WI38 (cell line): ENCODE measurements at regions not wholly inside any gene's neighbourhood (a gene's known extent, or its start where the extent isn't known, plus 50 kb on each side); places are given as distances from the start of the nearest gene placed in this dataset.

Experiments used
- H3K4me3 ChIP-seq: 2 replicates; pipeline ENCODE4 v1.5.1; 2011; ENCODE audit warnings: low read depth, mild to moderate bottlenecking, control low read depth, low read length
- TF ChIP-seq, protein P1 (sequence below): IDR thresholded peaks from 2 replicates; pipeline ENCODE4 v1.5.1; 2012; ENCODE audit warnings: low read depth, mild to moderate bottlenecking, control low read depth, low read length

DNA sequence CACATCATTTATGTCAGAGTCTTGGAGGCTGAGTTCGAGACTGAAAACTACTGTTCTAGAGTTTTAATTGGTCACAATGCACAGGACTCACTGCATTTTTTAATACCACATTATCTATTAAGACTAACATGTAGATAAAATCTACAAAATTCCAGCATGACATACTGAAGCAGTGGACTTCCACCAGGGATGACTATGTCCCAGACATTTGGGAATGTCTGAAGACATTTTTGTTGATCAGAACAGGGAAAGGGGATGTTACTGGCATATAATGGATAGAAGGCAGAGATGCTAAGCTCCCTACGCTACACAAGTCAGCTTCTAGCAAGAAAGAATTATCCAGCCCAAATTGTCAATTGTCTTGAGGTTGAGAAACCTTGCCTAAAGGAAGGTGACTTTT is 419.0 kb upstream of the TGFBR2 start:
- no peak overlapping the region for H3K4me3 ChIP-seq
- TF ChIP-seq, protein P1, sequence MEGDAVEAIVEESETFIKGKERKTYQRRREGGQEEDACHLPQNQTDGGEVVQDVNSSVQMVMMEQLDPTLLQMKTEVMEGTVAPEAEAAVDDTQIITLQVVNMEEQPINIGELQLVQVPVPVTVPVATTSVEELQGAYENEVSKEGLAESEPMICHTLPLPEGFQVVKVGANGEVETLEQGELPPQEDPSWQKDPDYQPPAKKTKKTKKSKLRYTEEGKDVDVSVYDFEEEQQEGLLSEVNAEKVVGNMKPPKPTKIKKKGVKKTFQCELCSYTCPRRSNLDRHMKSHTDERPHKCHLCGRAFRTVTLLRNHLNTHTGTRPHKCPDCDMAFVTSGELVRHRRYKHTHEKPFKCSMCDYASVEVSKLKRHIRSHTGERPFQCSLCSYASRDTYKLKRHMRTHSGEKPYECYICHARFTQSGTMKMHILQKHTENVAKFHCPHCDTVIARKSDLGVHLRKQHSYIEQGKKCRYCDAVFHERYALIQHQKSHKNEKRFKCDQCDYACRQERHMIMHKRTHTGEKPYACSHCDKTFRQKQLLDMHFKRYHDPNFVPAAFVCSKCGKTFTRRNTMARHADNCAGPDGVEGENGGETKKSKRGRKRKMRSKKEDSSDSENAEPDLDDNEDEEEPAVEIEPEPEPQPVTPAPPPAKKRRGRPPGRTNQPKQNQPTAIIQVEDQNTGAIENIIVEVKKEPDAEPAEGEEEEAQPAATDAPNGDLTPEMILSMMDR = no peak

DNA sequence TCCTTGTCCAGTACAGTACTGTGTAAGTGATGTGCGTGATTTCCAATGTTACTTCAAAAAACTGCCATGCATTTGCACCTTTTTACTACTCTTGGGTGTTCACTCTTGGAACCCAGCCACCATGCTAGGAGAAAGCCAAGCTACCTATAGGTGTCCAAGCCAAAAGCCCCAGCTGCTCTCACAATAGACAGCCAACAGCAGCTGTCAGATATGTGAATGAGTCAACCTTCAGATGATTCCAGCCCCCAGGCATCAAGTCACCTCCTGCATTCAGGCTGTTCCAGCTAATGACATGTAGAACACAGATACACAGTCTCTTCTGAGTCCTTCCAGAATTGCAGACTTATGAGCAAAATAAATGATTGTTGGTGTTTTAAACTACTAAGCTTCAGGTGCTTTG is 417.7 kb upstream of the TGFBR2 start:
- H3K4me3 ChIP-seq = no peak overlapping the region

DNA sequence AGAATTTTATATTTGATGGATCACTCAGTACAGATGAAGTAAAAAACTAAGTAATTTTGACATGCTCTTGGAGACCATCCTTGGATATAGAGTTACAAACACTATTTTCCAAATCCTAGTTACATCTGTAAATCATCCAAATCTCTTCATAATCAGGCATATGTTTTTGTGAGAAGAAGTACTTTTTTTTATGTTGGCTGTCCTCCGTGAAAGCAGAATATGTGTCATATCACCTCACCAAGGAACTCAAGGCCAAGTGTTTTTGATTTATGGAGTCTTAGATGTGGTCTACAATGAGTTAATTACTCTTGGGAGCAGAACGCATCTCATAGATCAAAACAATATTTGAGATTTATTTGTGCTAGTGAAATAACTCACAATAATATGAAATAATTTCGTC is 416.5 kb upstream of the TGFBR2 start:
- TF ChIP-seq, protein P1 = no peak

More for the DNA sequence above, 417.7 kb upstream of the TGFBR2 start:
- TF ChIP-seq, protein P1 = no peak

DNA sequence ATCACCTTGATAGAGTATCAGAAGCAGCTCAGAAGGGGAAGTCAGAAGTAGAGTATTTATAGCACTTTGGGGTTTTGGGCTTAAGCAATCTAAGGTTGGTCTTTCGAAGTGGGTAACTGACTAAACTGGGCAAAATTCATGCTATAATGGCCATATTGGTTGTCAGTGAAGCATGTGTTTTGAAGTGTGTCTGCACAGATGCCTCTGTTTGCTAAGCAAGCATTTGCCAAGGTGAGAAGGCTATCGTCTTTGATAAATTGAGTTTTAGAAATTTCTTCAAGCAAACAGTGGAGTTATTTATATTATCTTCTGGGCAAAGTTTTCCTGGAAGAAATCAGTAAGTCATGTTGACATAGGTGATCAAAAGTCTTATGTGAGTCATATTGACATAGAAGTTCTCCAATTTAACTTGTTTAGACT is 412.8 kb upstream of the TGFBR2 start:
- TF ChIP-seq, protein P1 = no peak
- no peak overlapping the region for H3K4me3 ChIP-seq

More for the DNA sequence above, 416.5 kb upstream of the TGFBR2 start:
- no peak overlapping the region for H3K4me3 ChIP-seq

DNA sequence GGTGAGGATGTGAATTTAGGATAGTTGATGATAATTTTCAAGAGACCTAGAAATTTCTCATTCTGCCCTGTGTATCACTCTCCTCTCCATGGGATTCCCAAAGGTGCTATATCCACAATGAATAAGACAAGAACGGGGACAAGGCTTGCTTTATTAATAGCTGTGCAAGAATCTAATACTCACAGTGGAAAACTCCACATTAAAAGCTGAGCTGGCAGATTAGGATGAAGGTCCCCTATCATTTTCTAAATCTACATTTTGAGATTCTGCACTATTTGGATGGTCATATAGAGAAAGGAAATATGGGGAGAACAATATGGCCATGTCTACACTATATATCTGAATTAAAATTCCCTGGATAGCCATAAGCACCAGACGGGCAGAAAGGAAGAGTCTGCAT is 411.0 kb upstream of the TGFBR2 start:
- H3K4me3 ChIP-seq = no peak overlapping the region
- TF ChIP-seq, protein P1 = no peak

DNA sequence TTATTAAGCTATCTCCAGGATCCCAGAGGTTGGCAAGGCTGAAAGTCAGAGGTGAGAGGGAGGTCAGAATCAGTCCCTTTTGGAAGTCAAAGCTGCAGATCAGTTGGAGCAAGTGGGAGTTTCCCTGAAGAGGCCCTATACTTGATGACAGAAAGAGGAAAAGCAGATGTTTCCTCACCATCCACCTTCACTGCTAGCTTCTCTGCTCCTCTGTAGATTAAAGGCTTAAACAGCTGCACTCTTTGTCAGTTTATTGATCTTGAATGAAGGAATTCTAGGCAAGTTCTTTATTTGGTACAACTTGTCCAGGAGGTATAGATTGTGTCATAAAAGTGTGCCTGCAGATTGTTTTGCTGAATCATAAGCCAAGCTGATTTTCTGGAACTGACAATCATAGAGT is 408.2 kb upstream of the TGFBR2 start:
- no peak overlapping the region for H3K4me3 ChIP-seq
- TF ChIP-seq, protein P1 = no peak

DNA sequence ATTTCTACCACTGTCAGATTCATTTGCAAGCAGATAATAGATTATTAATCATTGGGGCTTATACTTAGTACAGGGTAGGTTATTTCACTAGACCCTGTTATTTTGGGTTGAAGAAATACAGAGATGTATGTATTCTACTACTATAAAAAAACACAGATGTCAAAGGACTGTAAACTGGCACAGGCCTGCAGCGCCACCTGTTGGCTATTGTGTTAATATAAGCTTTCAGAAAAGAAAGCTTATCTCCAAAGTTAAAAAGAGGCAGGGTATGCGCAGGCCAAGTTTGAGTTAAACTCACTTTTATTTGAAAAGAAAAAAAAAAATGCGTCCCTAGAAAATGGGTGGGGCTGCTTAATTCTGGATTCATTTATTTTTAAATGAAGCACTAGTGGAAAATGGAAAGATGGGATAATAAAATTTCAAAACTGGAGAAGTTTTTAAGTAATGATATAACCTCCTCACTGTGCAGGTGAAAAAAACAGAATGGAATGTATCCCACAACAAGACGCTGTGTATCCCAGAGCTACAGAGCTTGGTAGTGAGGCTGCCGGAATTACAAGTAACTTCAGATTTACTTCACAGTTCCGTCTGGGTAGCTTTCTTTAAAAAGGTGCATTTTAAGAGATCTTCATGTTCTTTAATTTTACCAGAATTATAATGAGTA is 407.2 kb upstream of the TGFBR2 start:
- TF ChIP-seq, protein P1 = peak; percentile 65

More for the DNA sequence above, 407.2 kb upstream of the TGFBR2 start:
- H3K4me3 ChIP-seq = no peak overlapping the region
